ENCODE measurements at regions not wholly inside any gene's neighbourhood (a gene's known extent, or its start where the extent isn't known, plus 50 kb on each side); places are given as distances from the start of the nearest gene placed in this dataset.

- no peak for DNase-seq (ENCODE audit: low spot score)
These were observed 68.1 kb downstream of the HTR5A start for GRCh38 chr7:155138204-155138603.

GRCh38 chr7:155141562-155141961 is 71.4 kb downstream of the HTR5A start:
- no peak for DNase-seq (ENCODE audit: low spot score)

GRCh38 chr7:155143381-155143780 is 73.3 kb downstream of the HTR5A start:
- DNase-seq (ENCODE audit: low spot score), result no peak

GRCh38 chr7:155144371-155144770 is 74.2 kb downstream of the HTR5A start:
- DNase-seq (ENCODE audit: low spot score), result no peak

- DNase-seq (ENCODE audit: low spot score), result no peak
These were observed 75.5 kb downstream of the HTR5A start for GRCh38 chr7:155145477-155146255.

GRCh38 chr7:155147172-155147571 is 77.0 kb downstream of the HTR5A start:
- no peak for DNase-seq (ENCODE audit: low spot score)

GRCh38 chr7:155147624-155148023 is 77.5 kb downstream of the HTR5A start:
- DNase-seq (ENCODE audit: low spot score), result no peak

GRCh38 chr7:155153676-155154075 is 83.6 kb downstream of the HTR5A start:
- no peak for DNase-seq (ENCODE audit: low spot score)

GRCh38 chr7:155154586-155154985 is 84.5 kb downstream of the HTR5A start:
- DNase-seq (ENCODE audit: low spot score), result no peak

GRCh38 chr7:155161690-155162089 is 91.6 kb downstream of the HTR5A start:
- DNase-seq (ENCODE audit: low spot score), result no peak

GRCh38 chr7:155162422-155162821 is 92.3 kb downstream of the HTR5A start:
- no peak for DNase-seq (ENCODE audit: low spot score)

GRCh38 chr7:155163696-155164095 is 93.6 kb downstream of the HTR5A start:
- no peak for DNase-seq (ENCODE audit: low spot score)

GRCh38 chr7:155164316-155164715 is 94.2 kb downstream of the HTR5A start:
- no peak for DNase-seq (ENCODE audit: low spot score)

- no peak for DNase-seq (ENCODE audit: low spot score)
These were observed 96.0 kb downstream of the HTR5A start for GRCh38 chr7:155166108-155166507.

GRCh38 chr7:155166673-155167370 is 96.7 kb downstream of the HTR5A start:
- no peak for DNase-seq (ENCODE audit: low spot score)

- no peak for DNase-seq (ENCODE audit: low spot score)
These were observed 97.7 kb downstream of the HTR5A start for GRCh38 chr7:155167706-155168365.

- DNase-seq (ENCODE audit: low spot score), result no peak
These were observed 98.7 kb downstream of the HTR5A start for GRCh38 chr7:155168597-155169480.

GRCh38 chr7:155169498-155170065 is 99.5 kb downstream of the HTR5A start:
- DNase-seq (ENCODE audit: low spot score), result no peak

- no peak for DNase-seq (ENCODE audit: low spot score)
These were observed 100.2 kb downstream of the HTR5A start for GRCh38 chr7:155170331-155170730.

GRCh38 chr7:155172141-155172540 is 102.0 kb downstream of the HTR5A start:
- DNase-seq (ENCODE audit: low spot score), result no peak

GRCh38 chr7:155173905-155174304 is 103.8 kb downstream of the HTR5A start:
- DNase-seq (ENCODE audit: low spot score), result no peak

- no peak for DNase-seq (ENCODE audit: low spot score)
These were observed 108.0 kb downstream of the HTR5A start for GRCh38 chr7:155178096-155178495.

Data from HuH-7.5 (cell line).